ENCODE measurements at regions not wholly inside any gene's neighbourhood (a gene's known extent, or its start where the extent isn't known, plus 50 kb on each side); places are given as distances from the start of the nearest gene placed in this dataset.

DNA sequence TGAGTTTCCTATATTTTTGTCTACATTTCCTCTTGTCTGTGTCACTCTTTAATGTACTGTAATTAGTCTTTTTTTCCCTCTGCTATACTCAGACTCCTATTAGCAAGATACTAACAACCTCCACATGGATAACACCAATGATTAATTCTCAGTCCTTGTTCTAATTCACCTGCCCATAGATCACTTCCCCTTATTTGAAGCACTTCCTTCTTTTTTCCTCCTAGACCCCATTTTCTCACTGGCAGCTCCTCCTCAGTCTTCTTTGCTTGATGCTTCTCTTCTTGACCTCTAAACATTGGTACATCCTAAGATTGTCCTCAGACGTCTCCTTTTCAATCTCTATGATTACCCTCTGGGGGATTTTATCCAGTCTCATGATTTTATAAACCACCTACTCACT is 98.2 kb upstream of the IMMP2L start:
- TF ChIP-seq, protein P1, sequence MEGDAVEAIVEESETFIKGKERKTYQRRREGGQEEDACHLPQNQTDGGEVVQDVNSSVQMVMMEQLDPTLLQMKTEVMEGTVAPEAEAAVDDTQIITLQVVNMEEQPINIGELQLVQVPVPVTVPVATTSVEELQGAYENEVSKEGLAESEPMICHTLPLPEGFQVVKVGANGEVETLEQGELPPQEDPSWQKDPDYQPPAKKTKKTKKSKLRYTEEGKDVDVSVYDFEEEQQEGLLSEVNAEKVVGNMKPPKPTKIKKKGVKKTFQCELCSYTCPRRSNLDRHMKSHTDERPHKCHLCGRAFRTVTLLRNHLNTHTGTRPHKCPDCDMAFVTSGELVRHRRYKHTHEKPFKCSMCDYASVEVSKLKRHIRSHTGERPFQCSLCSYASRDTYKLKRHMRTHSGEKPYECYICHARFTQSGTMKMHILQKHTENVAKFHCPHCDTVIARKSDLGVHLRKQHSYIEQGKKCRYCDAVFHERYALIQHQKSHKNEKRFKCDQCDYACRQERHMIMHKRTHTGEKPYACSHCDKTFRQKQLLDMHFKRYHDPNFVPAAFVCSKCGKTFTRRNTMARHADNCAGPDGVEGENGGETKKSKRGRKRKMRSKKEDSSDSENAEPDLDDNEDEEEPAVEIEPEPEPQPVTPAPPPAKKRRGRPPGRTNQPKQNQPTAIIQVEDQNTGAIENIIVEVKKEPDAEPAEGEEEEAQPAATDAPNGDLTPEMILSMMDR (IDR thresholded peaks at IDR 0.05), result no peak
- TF ChIP-seq POLR2A (IDR thresholded peaks at IDR 0.05) (no peak), EP300 (IDR thresholded peaks at IDR 0.05) (no peak), POLR2AphosphoS5 (IDR thresholded peaks at IDR 0.05) (no peak)
